ENCODE measurements at regions not wholly inside any gene's neighbourhood (a gene's known extent, or its start where the extent isn't known, plus 50 kb on each side); places are given as distances from the start of the nearest gene placed in this dataset.

GRCh38 chr2:23023722-23024121 lies 361.3 kb upstream of the KLHL29 start:
- TF ChIP-seq POLR2A (IDR thresholded peaks at IDR 0.05): no peak
- TF ChIP-seq EP300 (IDR thresholded peaks at IDR 0.05): no peak
- no peak for TF ChIP-seq CTCF (IDR thresholded peaks at IDR 0.05)
- 27 to 72% (median 52%) methylated on average over 3 of the region's 3 CpGs for WGBS, 3 donors
- Histone ChIP-seq H3K36me3 (no peaks in the 10 kb centered on the region), H3K4me3 (no peak overlapping the region), H3K27me3 (no peaks in the 10 kb centered on the region), H3K9me3 (no peaks in the 10 kb centered on the region), H3K4me1 (ENCODE audit: insufficient read depth) (no peaks in the 10 kb centered on the region), H3K27ac (no peak overlapping the region)
- intact Hi-C loops (cut with DNase I): no loop called here
- no peak for DNase-seq

GRCh38 chr2:23026671-23027070 lies 358.3 kb upstream of the KLHL29 start:
- Histone ChIP-seq H3K27ac (no peak overlapping the region), H3K36me3 (no peaks in the 10 kb centered on the region), H3K9me3 (no peaks in the 10 kb centered on the region), H3K4me3 (no peak overlapping the region), H3K27me3 (no peaks in the 10 kb centered on the region), H3K4me1 (ENCODE audit: insufficient read depth) (no peaks in the 10 kb centered on the region)
- WGBS, 3 donors: 80 to 90% (median 82%) methylated on average over 4 of the region's 4 CpGs
- DNase-seq: no peak
- intact Hi-C loops (cut with DNase I): no loop called here
- no peak for TF ChIP-seq CTCF (IDR thresholded peaks at IDR 0.05)

GRCh38 chr2:23027396-23027795 lies 357.6 kb upstream of the KLHL29 start:
- no peak overlapping the region for H3K27ac ChIP-seq
- no peak overlapping the region for H3K4me3 ChIP-seq
- no peaks in the 10 kb centered on the region for H3K27me3 ChIP-seq
- no peak for TF ChIP-seq CTCF (IDR thresholded peaks at IDR 0.05)
- TF ChIP-seq EP300 (IDR thresholded peaks at IDR 0.05): no peak
- TF ChIP-seq POLR2A (IDR thresholded peaks at IDR 0.05): no peak
- H3K9me3 ChIP-seq: no peaks in the 10 kb centered on the region
- intact Hi-C loops (cut with DNase I): no loop called here
- no peak for DNase-seq
- H3K4me1 ChIP-seq (ENCODE audit: insufficient read depth): no peaks in the 10 kb centered on the region
- H3K36me3 ChIP-seq: no peaks in the 10 kb centered on the region
- 79 to 86% (median 80%) methylated on average over 1 of the region's 1 CpG for WGBS, 3 donors

GRCh38 chr2:23028106-23028505 lies 356.9 kb upstream of the KLHL29 start:
- no peaks in the 10 kb centered on the region for H3K4me1 ChIP-seq (ENCODE audit: insufficient read depth)
- DNase-seq: no peak
- no peaks in the 10 kb centered on the region for H3K27me3 ChIP-seq
- 64 to 73% (median 65%) methylated on average over 3 of the region's 3 CpGs for WGBS, 3 donors
- H3K27ac ChIP-seq: no peak overlapping the region
- no peaks in the 10 kb centered on the region for H3K9me3 ChIP-seq
- intact Hi-C loops (cut with DNase I): no loop called here
- no peak overlapping the region for H3K4me3 ChIP-seq
- TF ChIP-seq EP300 (IDR thresholded peaks at IDR 0.05) (no peak), CTCF (IDR thresholded peaks at IDR 0.05) (no peak), POLR2A (IDR thresholded peaks at IDR 0.05) (no peak)
- H3K36me3 ChIP-seq: no peaks in the 10 kb centered on the region

GRCh38 chr2:23029111-23029510 lies 355.9 kb upstream of the KLHL29 start:
- H3K9me3 ChIP-seq: no peaks in the 10 kb centered on the region
- no peak overlapping the region for H3K4me3 ChIP-seq
- intact Hi-C loops (cut with DNase I): no loop called here
- H3K27me3 ChIP-seq: no peaks in the 10 kb centered on the region
- no peak for DNase-seq
- H3K36me3 ChIP-seq: no peaks in the 10 kb centered on the region
- no peaks in the 10 kb centered on the region for H3K4me1 ChIP-seq (ENCODE audit: insufficient read depth)
- H3K27ac ChIP-seq: no peak overlapping the region
- 76 to 89% (median 82%) methylated on average over 5 of the region's 5 CpGs for WGBS, 3 donors
- TF ChIP-seq CTCF (IDR thresholded peaks at IDR 0.05): no peak

All from ovary (tissue), 7 donors.